ENCODE measurements at regions not wholly inside any gene's neighbourhood (a gene's known extent, or its start where the extent isn't known, plus 50 kb on each side); places are given as distances from the start of the nearest gene placed in this dataset.

DNA sequence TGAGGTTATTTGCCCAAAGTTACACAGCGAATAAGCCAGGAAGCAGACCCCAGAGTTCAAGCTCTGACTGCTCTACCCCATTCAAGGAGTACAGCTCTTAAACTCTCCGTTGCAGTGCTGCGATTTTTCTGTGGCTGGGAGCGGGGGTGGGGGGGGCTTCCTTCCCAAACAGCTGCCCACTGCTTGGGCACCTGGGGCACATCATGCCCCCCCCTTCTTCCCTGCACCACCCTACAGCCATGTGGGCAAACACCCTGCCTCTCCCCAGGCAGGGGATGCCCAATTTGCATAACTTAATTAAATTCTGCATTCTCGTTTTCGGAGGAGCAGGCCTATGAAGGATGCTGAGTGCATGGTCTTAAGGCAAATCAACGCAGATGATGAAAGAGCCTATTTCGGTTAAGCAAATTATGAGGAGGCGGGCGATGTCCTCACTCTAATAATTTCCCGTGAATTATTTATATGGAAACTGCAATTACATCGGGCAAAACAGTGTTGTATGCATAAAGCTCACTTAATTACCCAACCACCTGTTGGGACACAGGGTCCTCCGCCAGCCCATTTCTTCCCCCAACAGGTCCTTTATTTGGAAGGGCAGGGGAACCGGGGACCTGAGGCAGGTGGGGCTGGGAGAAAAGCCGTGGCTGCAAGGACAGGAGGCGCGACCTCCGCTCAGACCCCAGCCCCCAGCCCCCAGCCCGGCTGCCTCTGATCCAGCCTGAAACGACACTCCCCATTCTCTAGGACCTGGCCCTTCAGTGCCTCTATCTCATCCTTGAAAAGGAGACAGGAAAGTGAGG is 610.5 kb downstream of the BUD13 start:
- no peak for TF ChIP-seq ZNF8 (CRISPR knock-in tag; IDR thresholded peaks at IDR 0.05)
- no peak for ATAC-seq

GRCh38 chr11:116148645-116149044 is 624.1 kb downstream of the BUD13 start:
- TF ChIP-seq TSHZ2 (CRISPR knock-in tag; IDR thresholded peaks at IDR 0.05) = no peak
- no peak for TF ChIP-seq GLIS3 (CRISPR knock-in tag; IDR thresholded peaks at IDR 0.05)
- TF ChIP-seq, protein P1, sequence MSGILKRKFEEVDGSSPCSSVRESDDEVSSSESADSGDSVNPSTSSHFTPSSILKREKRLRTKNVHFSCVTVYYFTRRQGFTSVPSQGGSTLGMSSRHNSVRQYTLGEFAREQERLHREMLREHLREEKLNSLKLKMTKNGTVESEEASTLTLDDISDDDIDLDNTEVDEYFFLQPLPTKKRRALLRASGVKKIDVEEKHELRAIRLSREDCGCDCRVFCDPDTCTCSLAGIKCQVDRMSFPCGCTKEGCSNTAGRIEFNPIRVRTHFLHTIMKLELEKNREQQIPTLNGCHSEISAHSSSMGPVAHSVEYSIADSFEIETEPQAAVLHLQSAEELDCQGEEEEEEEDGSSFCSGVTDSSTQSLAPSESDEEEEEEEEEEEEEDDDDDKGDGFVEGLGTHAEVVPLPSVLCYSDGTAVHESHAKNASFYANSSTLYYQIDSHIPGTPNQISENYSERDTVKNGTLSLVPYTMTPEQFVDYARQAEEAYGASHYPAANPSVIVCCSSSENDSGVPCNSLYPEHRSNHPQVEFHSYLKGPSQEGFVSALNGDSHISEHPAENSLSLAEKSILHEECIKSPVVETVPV (CRISPR knock-in tag; IDR thresholded peaks at IDR 0.05) = no peak
- no peak for ATAC-seq

GRCh38 chr11:116148056-116148455 is 624.7 kb downstream of the BUD13 start:
- ATAC-seq = no peak
- TF ChIP-seq OSR1 (CRISPR knock-in tag; IDR thresholded peaks at IDR 0.05) (no peak), ZNF70 (CRISPR knock-in tag; IDR thresholded peaks at IDR 0.05) (no peak), ZC3H10 (CRISPR knock-in tag; IDR thresholded peaks at IDR 0.05) (no peak), ZFP30 (CRISPR knock-in tag; IDR thresholded peaks at IDR 0.05) (no peak), ESRRG (CRISPR knock-in tag; IDR thresholded peaks at IDR 0.05) (no peak), SNAI2 (CRISPR knock-in tag; IDR thresholded peaks at IDR 0.05) (no peak), PPARA (CRISPR knock-in tag; IDR thresholded peaks at IDR 0.05; ENCODE audit: borderline replicate concordance) (no peak), RARB (CRISPR knock-in tag; IDR thresholded peaks at IDR 0.05) (no peak), ARNTL (CRISPR knock-in tag; IDR thresholded peaks at IDR 0.05; ENCODE audit: borderline replicate concordance, low read depth) (no peak), TCF4 (CRISPR knock-in tag; IDR thresholded peaks at IDR 0.05; ENCODE audit: borderline replicate concordance) (no peak), ZFP3 (CRISPR knock-in tag; IDR thresholded peaks at IDR 0.05) (no peak), ZNF565 (CRISPR knock-in tag; conservative IDR thresholded peaks at IDR 0.05; ENCODE audit: low read depth) (no peak), TSHZ2 (CRISPR knock-in tag; IDR thresholded peaks at IDR 0.05) (no peak)
- TF ChIP-seq, protein P2, sequence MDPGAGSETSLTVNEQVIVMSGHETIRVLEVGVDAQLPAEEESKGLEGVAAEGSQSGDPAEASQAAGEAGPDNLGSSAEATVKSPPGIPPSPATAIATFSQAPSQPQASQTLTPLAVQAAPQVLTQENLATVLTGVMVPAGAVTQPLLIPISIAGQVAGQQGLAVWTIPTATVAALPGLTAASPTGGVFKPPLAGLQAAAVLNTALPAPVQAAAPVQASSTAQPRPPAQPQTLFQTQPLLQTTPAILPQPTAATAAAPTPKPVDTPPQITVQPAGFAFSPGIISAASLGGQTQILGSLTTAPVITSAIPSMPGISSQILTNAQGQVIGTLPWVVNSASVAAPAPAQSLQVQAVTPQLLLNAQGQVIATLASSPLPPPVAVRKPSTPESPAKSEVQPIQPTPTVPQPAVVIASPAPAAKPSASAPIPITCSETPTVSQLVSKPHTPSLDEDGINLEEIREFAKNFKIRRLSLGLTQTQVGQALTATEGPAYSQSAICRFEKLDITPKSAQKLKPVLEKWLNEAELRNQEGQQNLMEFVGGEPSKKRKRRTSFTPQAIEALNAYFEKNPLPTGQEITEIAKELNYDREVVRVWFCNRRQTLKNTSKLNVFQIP (CRISPR knock-in tag; IDR thresholded peaks at IDR 0.05; ENCODE audit: borderline replicate concordance, low read depth) = no peak
- TF ChIP-seq, protein P1 (CRISPR knock-in tag; IDR thresholded peaks at IDR 0.05) = no peak
- TF ChIP-seq, protein P3, sequence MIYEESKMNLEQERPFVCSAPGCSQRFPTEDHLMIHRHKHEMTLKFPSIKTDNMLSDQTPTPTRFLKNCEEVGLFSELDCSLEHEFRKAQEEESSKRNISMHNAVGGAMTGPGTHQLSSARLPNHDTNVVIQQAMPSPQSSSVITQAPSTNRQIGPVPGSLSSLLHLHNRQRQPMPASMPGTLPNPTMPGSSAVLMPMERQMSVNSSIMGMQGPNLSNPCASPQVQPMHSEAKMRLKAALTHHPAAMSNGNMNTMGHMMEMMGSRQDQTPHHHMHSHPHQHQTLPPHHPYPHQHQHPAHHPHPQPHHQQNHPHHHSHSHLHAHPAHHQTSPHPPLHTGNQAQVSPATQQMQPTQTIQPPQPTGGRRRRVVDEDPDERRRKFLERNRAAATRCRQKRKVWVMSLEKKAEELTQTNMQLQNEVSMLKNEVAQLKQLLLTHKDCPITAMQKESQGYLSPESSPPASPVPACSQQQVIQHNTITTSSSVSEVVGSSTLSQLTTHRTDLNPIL (CRISPR knock-in tag; IDR thresholded peaks at IDR 0.05; ENCODE audit: low read depth) = no peak
